Trophoblast cell (in vitro differentiated cells and primary cell): ENCODE measurements at regions not wholly inside any gene's neighbourhood (a gene's known extent, or its start where the extent isn't known, plus 50 kb on each side); places are given as distances from the start of the nearest gene placed in this dataset.

Experiments
- DNase-seq, 2 donors: peaks; one replicate each; pipeline ENCODE4 v3.0.0-alpha.2; 2016
- H2AFZ ChIP-seq: 2 replicates; pipeline ENCODE4 v1.6.1; 2013; ENCODE audit warnings: low read length, moderate library complexity, mild to moderate bottlenecking; ENCODE audit not compliant: insufficient read depth, poor library complexity
- H2AK5ac ChIP-seq: 2 replicates; pipeline ENCODE4 v1.6.1; 2013; ENCODE audit warnings: mild to moderate bottlenecking, low read length
- H2BK120ac ChIP-seq: 2 replicates; pipeline ENCODE4 v1.6.1; 2013; ENCODE audit warnings: low read length, mild to moderate bottlenecking, moderate library complexity; ENCODE audit not compliant: insufficient read depth, poor library complexity
- H2BK12ac ChIP-seq: 2 replicates; pipeline ENCODE4 v1.6.1; 2013; ENCODE audit warnings: mild to moderate bottlenecking, low read length, moderate library complexity
- H2BK5ac ChIP-seq: 2 replicates; pipeline ENCODE4 v1.6.1; 2013; ENCODE audit warnings: low read length, low read depth, moderate library complexity, mild to moderate bottlenecking; ENCODE audit not compliant: poor library complexity
- H3K14ac ChIP-seq: 2 replicates; pipeline ENCODE4 v1.6.1; 2013; ENCODE audit warnings: mild to moderate bottlenecking, low read length
- H3K18ac ChIP-seq: 2 replicates; pipeline ENCODE4 v1.6.1; 2013; ENCODE audit warnings: mild to moderate bottlenecking, low read length
- H3K23ac ChIP-seq: 2 replicates; pipeline ENCODE4 v1.6.1; 2013; ENCODE audit warnings: low read length
- H3K27ac ChIP-seq: 2 replicates; pipeline ENCODE4 v1.5.1; 2013; ENCODE audit warnings: low read depth, mild to moderate bottlenecking, inconsistent platforms, low read length, moderate library complexity
- H3K27me3 ChIP-seq: 2 replicates; pipeline ENCODE4 v1.6.1; 2013; ENCODE audit warnings: inconsistent platforms, mild to moderate bottlenecking, low read length, moderate library complexity; ENCODE audit not compliant: insufficient read depth
- H3K36me3 ChIP-seq, 2 experiments: 1 replicate in 1 of 2; 2 replicates in 1 of 2; pipeline ENCODE4 v1.6.1; 2013; ENCODE audit warnings: low read length in 2 of 2, mild to moderate bottlenecking in 2 of 2, moderate library complexity in 1 of 2; ENCODE audit not compliant: insufficient read depth in 2 of 2, control insufficient read depth in 1 of 2
- H3K4ac ChIP-seq: 2 replicates; pipeline ENCODE4 v1.6.1; 2013; ENCODE audit warnings: low read depth, mild to moderate bottlenecking, low read length, moderate library complexity
- H3K4me1 ChIP-seq, 2 experiments: 1 replicate in 1 of 2; 2 replicates in 1 of 2; pipeline ENCODE4 v1.6.1; 2013; ENCODE audit warnings: low read length in 2 of 2, mild to moderate bottlenecking in 2 of 2, moderate library complexity in 1 of 2; ENCODE audit not compliant: insufficient read depth in 2 of 2, control insufficient read depth in 1 of 2
- H3K4me2 ChIP-seq: 2 replicates; pipeline ENCODE4 v1.6.1; 2013; ENCODE audit warnings: inconsistent platforms, mild to moderate bottlenecking, low read length, moderate library complexity
- H3K4me3 ChIP-seq: 2 replicates; pipeline ENCODE4 v1.5.1; 2013; ENCODE audit warnings: mild to moderate bottlenecking, low read depth, low read length, inconsistent platforms
- H3K79me1 ChIP-seq: one replicate; pipeline ENCODE4 v1.6.1; 2013; ENCODE audit warnings: low read length
- H3K79me2 ChIP-seq: 2 replicates; pipeline ENCODE4 v1.6.1; 2013; ENCODE audit warnings: low read length, mild to moderate bottlenecking; ENCODE audit not compliant: control insufficient read depth, insufficient read depth, poor library complexity
- H3K9ac ChIP-seq: 2 replicates; pipeline ENCODE4 v1.6.1; 2013; ENCODE audit warnings: mild to moderate bottlenecking, low read length
- H3K9me3 ChIP-seq: 2 replicates; pipeline ENCODE4 v1.6.1; 2013; ENCODE audit warnings: low read depth, mild to moderate bottlenecking, control low read depth, inconsistent platforms, low read length; ENCODE audit not compliant: insufficient read depth
- H4K12ac ChIP-seq: 2 replicates; pipeline ENCODE4 v1.6.1; 2013; ENCODE audit warnings: low read depth, mild to moderate bottlenecking, low read length, moderate library complexity
- H4K8ac ChIP-seq: 2 replicates; pipeline ENCODE4 v1.6.1; 2013; ENCODE audit warnings: low read depth, mild to moderate bottlenecking, low read length, moderate library complexity
- H4K91ac ChIP-seq: one replicate; pipeline ENCODE4 v1.6.1; 2013; ENCODE audit warnings: low read depth, mild to moderate bottlenecking, low read length, moderate library complexity
- WGBS: extraction: QIAGEN DNeasy Blood & Tissue Kit; methylation state at CpG from one replicate; pipeline ENCODE4 v1.1.7; 2013; ENCODE audit warnings: missing lambda C conversion rate; ENCODE audit not compliant: insufficient read length, insufficient coverage; ENCODE audit errors: extremely low coverage; 5-methylcytosine and 5-hydroxymethylcytosine counted together

DNA sequence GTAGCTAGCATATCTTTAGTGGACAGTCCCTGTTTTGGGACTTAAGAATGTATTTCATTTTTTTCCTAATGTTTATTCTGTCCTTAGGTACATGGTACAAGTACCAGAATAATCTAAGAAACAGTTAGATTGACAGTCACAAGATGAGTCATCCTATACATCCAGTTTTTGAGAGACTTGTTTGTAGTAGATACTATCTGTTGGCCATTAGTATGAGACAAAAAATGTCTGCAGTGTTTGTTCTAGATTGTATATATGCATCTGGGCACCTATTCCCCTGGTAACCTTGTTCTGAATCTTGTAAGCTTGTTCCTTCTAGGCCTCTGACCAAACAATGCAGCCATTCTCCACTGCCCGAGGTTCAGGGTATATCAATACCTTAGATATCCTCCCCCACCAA is 1343.5 kb downstream of the SUCLG1 start:
- no CpG with 5 or more reads among the region's 1 CpG for WGBS

DNA sequence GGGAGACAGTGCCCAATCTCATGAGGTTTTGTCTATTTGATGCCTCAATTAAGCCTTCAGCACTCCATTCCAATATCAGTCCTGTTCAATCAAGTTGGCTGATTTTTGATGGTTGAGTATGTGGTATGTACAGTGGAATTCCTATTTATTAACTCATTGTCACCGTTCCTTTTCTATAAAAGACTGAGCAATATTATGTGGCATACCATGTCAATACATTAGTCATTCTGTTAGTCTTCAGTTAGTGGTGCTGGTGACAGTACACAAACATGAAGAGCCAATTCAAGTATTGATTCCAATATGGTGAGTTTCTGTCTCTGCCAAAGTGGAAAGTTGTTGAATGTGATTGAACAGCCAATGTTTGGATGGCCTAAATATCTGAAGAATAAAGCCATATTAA is 1343.9 kb downstream of the SUCLG1 start:
- Histone ChIP-seq H3K9ac (no peak overlapping the region), H3K4me1 (no peaks in the 10 kb centered on the region), H2BK5ac (no peak overlapping the region), H3K14ac (no peak overlapping the region), H3K79me2 (no peaks in the 10 kb centered on the region), H4K12ac (no peak overlapping the region), H3K9me3 (no peaks in the 10 kb centered on the region), H2BK120ac (no peak overlapping the region), H2AK5ac (no peak overlapping the region), H4K91ac (no peak overlapping the region), H3K36me3 (no peaks in the 10 kb centered on the region), H4K8ac (no peak overlapping the region), H3K4me3 (no peak overlapping the region), H3K23ac (no peak overlapping the region), H2BK12ac (no peak overlapping the region), H2AFZ (no peak overlapping the region), H3K27ac (no peak overlapping the region), H3K79me1 (no peaks in the 10 kb centered on the region), H3K27me3 (no peaks in the 10 kb centered on the region), H3K18ac (no peak overlapping the region), H3K4ac (no peak overlapping the region), H3K4me2 (no peak overlapping the region)
- no peak for DNase-seq
- no CpG with 5 or more reads among the region's 1 CpG for WGBS

More for the DNA sequence above, 1343.5 kb downstream of the SUCLG1 start:
- peak in 1 of 2 donors; percentile 32 for DNase-seq
- Histone ChIP-seq H2BK5ac (no peak overlapping the region), H3K4me1 (no peaks in the 10 kb centered on the region), H2BK120ac (no peak overlapping the region), H4K91ac (no peak overlapping the region), H4K12ac (no peak overlapping the region), H3K9me3 (no peaks in the 10 kb centered on the region), H3K9ac (no peak overlapping the region), H3K79me1 (no peaks in the 10 kb centered on the region), H3K4me2 (no peak overlapping the region), H2AFZ (no peak overlapping the region), H3K18ac (no peak overlapping the region), H3K27me3 (no peaks in the 10 kb centered on the region), H3K14ac (no peak overlapping the region), H3K36me3 (no peaks in the 10 kb centered on the region), H2AK5ac (no peak overlapping the region), H3K4ac (no peak overlapping the region), H3K4me3 (no peak overlapping the region), H4K8ac (no peak overlapping the region), H2BK12ac (no peak overlapping the region), H3K23ac (no peak overlapping the region), H3K27ac (no peak overlapping the region), H3K79me2 (no peaks in the 10 kb centered on the region)

DNA sequence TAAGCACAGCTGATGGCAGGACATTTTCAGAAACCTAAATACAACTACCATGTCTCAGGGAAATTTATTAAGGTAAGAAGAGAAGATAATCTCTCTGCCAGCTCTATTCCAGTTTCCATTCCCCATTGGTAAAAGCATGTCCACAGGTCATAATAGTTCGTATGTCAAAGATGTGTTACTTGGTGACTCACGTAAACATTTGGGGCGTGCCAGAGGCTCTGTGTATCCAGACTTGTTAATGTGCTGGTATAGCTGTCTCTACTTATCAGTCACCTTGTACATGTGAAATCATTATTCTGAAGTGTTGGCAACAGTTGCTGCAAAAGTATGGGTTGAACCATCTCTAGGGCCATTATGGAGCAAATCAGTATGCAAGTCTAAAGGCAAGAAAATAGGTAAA is 1345.1 kb downstream of the SUCLG1 start:
- Histone ChIP-seq H3K9ac (no peak overlapping the region), H2AFZ (no peak overlapping the region), H3K27me3 (no peaks in the 10 kb centered on the region), H3K36me3 (no peaks in the 10 kb centered on the region), H3K18ac (no peak overlapping the region), H3K4me3 (no peak overlapping the region), H3K79me1 (no peaks in the 10 kb centered on the region), H3K4me2 (no peak overlapping the region), H3K4me1 (no peaks in the 10 kb centered on the region), H3K14ac (no peak overlapping the region), H3K9me3 (no peaks in the 10 kb centered on the region), H3K27ac (no peak overlapping the region), H2BK12ac (no peak overlapping the region), H4K91ac (no peak overlapping the region), H3K79me2 (no peaks in the 10 kb centered on the region), H2BK120ac (no peak overlapping the region), H2BK5ac (no peak overlapping the region), H4K12ac (no peak overlapping the region), H2AK5ac (no peak overlapping the region), H3K23ac (no peak overlapping the region), H4K8ac (no peak overlapping the region), H3K4ac (no peak overlapping the region)
- no CpG with 5 or more reads among the region's 3 CpGs for WGBS
- DNase-seq = peak in 1 of 2 donors; percentile 14

DNA sequence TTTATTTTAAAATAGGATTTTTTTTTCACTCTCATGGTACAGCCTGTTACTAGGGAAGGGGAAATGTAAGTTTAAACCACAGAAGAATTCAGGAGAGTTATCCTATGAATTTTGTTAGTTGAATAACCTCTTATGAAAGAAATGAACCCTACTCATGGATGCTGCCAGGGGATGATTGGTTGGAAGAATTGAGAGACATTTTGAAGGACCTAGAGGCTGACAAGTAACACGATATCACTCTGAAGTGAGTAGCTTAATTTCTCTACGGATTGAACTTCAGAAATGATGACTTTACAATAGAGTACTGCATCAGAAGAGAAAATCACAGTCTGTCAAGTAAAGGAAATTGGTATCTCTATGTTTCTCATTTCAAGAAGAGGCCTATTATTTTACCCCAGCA is 1346.2 kb downstream of the SUCLG1 start:
- no peak overlapping the region for H2AK5ac ChIP-seq
- no peak overlapping the region for H3K4me2 ChIP-seq
- H2BK120ac ChIP-seq = no peak overlapping the region
- no peak overlapping the region for H3K4ac ChIP-seq
- no peaks in the 10 kb centered on the region for H3K36me3 ChIP-seq
- no peak overlapping the region for H3K18ac ChIP-seq
- H3K27ac ChIP-seq = no peak overlapping the region
- H3K9me3 ChIP-seq = no peaks in the 10 kb centered on the region
- no peak for DNase-seq
- no peak overlapping the region for H4K8ac ChIP-seq
- H3K79me2 ChIP-seq = no peaks in the 10 kb centered on the region
- H4K91ac ChIP-seq = no peak overlapping the region
- WGBS = no CpG with 5 or more reads among the region's 2 CpGs
- H2BK5ac ChIP-seq = no peak overlapping the region
- H2AFZ ChIP-seq = no peak overlapping the region
- no peaks in the 10 kb centered on the region for H3K27me3 ChIP-seq
- H3K14ac ChIP-seq = no peak overlapping the region
- H3K79me1 ChIP-seq = no peaks in the 10 kb centered on the region
- no peaks in the 10 kb centered on the region for H3K4me1 ChIP-seq
- no peak overlapping the region for H3K9ac ChIP-seq
- H2BK12ac ChIP-seq = no peak overlapping the region
- no peak overlapping the region for H3K4me3 ChIP-seq
- H4K12ac ChIP-seq = no peak overlapping the region
- H3K23ac ChIP-seq = no peak overlapping the region
